Activated naive CD8-positive, alpha-beta T cell treated with anti-CD3 and anti-CD28 coated beads, Interleukin-2, amount 50 U/mL, for 24 hours (primary cell): ENCODE measurements at regions not wholly inside any gene's neighbourhood (a gene's known extent, or its start where the extent isn't known, plus 50 kb on each side); places are given as distances from the start of the nearest gene placed in this dataset.
"Not testable (repeated sequence)": the region's sequence is repeated elsewhere in the genome, so short reads cannot be mapped to it uniquely, and the experiment has no call there.

Experiments
- ATAC-seq: fragments of 150-1000 bp; cut with Tn5 transposase; one replicate; pipeline ENCODE4 v1.10.0; 2021
- DNase-seq: peaks from one replicate; pipeline ENCODE4 v3.0.0; 2021
- H3K27ac Mint-ChIP-seq: one replicate; pipeline ENCODE4 v1.8.0; 2021; ENCODE audit warnings: mild to moderate bottlenecking, mixed read lengths
- H3K27me3 Mint-ChIP-seq: one replicate; pipeline ENCODE4 v1.8.0; 2021; ENCODE audit warnings: mixed read lengths
- H3K36me3 Mint-ChIP-seq: one replicate; pipeline ENCODE4 v1.8.0; 2021; ENCODE audit warnings: low read depth, mixed read lengths
- H3K4me1 Mint-ChIP-seq: one replicate; pipeline ENCODE4 v1.8.0; 2021; ENCODE audit warnings: mixed read lengths
- H3K4me3 Mint-ChIP-seq: one replicate; pipeline ENCODE4 v1.8.0; 2021; ENCODE audit warnings: mild to moderate bottlenecking, moderate library complexity, mixed read lengths
- H3K9me3 Mint-ChIP-seq: one replicate; pipeline ENCODE4 v1.8.0; 2021; ENCODE audit warnings: mixed read lengths

DNA sequence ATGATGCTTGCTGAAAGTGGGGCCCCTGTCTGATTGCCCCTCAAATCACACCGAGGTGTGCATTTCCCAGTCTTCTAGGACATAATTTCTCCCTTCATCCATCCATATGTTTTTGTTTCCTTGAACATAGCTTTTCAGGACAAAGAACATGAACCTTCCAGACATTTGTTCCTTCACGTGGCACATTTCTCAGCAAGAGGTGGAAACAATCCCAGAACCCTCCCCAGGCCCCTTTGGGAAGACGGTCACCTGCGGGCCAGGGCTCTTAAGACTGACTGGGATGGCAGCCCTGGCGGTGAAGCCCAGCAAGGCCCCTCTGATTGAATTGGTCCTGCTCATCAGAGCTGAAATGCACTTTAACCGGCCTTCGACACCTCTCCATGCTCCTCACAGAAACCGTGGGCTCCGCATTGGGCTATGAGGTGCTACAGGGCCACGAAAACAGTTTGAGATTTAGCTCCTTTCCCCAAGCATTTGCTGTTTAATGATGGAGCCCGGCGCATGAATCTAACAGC, 522.5 kb upstream of the DPP6 start:
- H3K27ac Mint-ChIP-seq: no peak overlapping the region
- DNase-seq (no peak), ATAC-seq (no peak)
- no peaks in the 10 kb centered on the region for H3K4me1 Mint-ChIP-seq
- H3K36me3 Mint-ChIP-seq: no peaks in the 10 kb centered on the region
- no peak overlapping the region for H3K4me3 Mint-ChIP-seq
- H3K27me3 Mint-ChIP-seq: no peaks in the 10 kb centered on the region
- H3K9me3 Mint-ChIP-seq: peaks cover 5% of the 10 kb centered on the region

DNA sequence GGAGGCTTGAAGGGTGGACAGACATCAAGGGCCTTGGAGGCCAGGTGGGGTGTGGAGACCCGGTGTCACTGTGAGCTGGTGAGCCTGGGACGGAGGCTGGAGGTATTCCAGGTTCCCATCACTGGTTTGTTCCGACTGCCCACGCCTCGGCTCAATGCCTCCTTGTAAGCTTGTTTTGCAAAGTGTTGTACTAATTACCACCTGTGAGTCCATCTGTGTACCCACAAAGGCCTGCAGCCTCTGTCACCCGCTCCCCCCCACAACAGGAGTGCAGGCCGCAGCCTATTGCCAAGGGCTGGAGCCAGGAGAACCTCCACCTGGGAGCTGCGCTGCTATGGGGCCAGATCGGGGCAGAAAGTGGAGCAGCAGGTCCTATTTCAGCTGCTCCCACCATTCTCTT, 521.8 kb upstream of the DPP6 start:
- Mint-ChIP-seq H3K4me3 (no peak overlapping the region), H3K4me1 (no peaks in the 10 kb centered on the region), H3K9me3 (peaks cover 5% of the 10 kb centered on the region), H3K27me3 (no peaks in the 10 kb centered on the region), H3K27ac (no peak overlapping the region), H3K36me3 (no peaks in the 10 kb centered on the region)
- ATAC-seq (no peak), DNase-seq (no peak)

DNA sequence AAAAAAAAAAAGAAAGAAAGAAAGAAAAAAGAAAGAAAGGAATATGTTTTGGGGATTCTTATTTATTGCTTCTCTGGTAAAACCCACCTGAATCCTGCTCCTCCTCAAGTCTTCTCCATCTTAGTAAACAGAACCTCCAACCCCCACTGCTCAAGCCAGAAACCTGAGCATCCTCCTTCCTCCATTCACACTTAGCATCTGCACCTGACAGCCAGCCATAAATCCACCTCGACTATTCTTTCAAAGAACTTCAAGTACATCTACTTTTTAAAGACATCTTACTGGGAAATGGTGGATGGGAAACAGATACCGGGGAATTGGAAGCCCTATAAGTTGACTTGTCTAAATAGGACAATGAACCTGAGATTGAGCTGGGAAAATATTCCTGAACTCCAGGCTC, 519.9 kb upstream of the DPP6 start:
- Mint-ChIP-seq H3K9me3 (peaks cover 5% of the 10 kb centered on the region), H3K4me3 (no peak overlapping the region), H3K4me1 (no peaks in the 10 kb centered on the region), H3K36me3 (no peaks in the 10 kb centered on the region), H3K27me3 (no peaks in the 10 kb centered on the region), H3K27ac (no peak overlapping the region)
- no peak for ATAC-seq
- DNase-seq: no peak

DNA sequence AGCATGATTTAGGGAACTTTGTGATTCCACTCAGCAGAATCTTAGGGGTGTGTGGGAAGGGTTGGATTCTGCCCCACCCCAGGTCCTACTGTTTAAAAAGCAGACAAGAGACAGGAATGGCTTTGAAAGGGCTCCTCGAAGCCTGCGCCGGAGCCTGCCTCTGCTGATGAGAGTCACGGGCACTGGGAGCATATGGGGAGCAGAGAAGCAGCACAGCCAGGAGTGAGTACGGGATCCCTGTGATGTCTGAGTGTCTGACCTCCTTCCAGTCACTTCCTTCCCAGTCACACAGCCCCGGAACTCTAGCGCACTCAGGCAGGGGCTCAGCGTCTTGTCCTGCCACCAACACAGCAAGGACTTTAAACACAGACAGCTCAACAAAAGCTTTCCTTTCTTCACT, 514.9 kb upstream of the DPP6 start:
- Mint-ChIP-seq H3K27me3 (no peaks in the 10 kb centered on the region), H3K27ac (no peak overlapping the region), H3K36me3 (no peaks in the 10 kb centered on the region), H3K4me1 (no peaks in the 10 kb centered on the region), H3K4me3 (no peak overlapping the region), H3K9me3 (no peaks in the 10 kb centered on the region)
- DNase-seq (no peak), ATAC-seq (no peak)

DNA sequence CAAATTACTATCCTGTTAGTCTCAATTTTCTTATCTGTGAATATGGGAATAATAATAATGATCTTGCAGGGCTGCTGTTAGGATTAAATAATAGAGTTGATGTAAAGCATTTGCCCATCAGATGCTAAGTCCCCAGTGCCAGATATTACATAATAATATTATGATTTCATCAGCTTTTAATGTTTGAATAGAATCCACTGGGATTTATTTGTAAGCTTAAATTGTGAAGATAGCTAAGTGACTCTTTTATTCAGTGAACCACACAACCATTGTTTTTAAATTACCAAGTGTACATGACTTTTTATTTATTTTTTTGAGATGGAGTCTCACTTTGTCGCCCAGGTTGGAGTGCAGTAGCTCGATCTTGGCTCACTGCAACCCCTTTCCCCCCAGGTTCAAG, 510.3 kb upstream of the DPP6 start:
- Mint-ChIP-seq H3K27ac (no peak overlapping the region), H3K4me1 (no peaks in the 10 kb centered on the region), H3K4me3 (no peak overlapping the region), H3K27me3 (no peaks in the 10 kb centered on the region), H3K36me3 (no peaks in the 10 kb centered on the region), H3K9me3 (peaks cover 4% of the 10 kb centered on the region)
- ATAC-seq: no peak
- DNase-seq: no peak

DNA sequence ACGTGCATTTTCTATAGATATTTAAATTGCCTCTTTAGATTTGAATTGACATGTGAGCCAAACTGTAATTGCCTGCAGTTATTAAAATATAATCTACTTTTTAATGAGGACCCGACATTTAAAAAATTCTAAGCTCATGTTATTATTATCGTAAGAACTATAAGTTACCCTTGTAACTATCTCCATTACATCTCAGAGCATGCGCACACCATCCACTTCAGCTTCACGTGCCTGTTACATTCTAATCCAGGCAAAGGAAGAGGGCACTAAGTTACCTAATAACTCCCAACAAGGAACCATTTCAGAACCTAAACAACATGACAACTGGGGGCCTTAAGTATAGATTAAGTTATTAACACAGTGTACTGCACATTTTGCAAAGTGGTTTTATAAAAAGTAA, 509.0 kb upstream of the DPP6 start:
- H3K9me3 Mint-ChIP-seq: peaks cover 4% of the 10 kb centered on the region
- DNase-seq (no peak), ATAC-seq (no peak)
- no peaks in the 10 kb centered on the region for H3K36me3 Mint-ChIP-seq
- no peaks in the 10 kb centered on the region for H3K4me1 Mint-ChIP-seq
- no peaks in the 10 kb centered on the region for H3K27me3 Mint-ChIP-seq
- no peak overlapping the region for H3K4me3 Mint-ChIP-seq
- H3K27ac Mint-ChIP-seq: no peak overlapping the region

DNA sequence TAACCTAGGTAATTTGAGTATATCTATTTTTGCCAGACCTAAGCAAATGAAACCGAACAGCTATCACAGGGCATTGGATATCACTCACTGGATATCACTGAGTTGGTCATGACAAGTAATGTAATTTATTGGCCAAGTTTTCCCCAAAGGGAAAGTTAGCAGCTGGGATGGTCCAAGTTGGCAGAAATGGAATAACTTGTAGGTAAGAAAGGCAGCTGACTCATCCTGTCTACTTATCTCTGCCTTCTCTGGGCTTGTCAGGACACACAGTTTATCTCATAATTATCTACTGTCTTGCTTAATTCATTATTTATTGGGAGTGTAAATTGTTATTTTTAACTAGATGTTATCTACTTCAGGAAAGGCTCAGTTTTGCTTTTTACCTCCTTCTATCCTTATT, 502.0 kb upstream of the DPP6 start:
- Mint-ChIP-seq H3K4me3 (no peak overlapping the region), H3K27ac (no peak overlapping the region), H3K9me3 (no peaks in the 10 kb centered on the region)

DNA sequence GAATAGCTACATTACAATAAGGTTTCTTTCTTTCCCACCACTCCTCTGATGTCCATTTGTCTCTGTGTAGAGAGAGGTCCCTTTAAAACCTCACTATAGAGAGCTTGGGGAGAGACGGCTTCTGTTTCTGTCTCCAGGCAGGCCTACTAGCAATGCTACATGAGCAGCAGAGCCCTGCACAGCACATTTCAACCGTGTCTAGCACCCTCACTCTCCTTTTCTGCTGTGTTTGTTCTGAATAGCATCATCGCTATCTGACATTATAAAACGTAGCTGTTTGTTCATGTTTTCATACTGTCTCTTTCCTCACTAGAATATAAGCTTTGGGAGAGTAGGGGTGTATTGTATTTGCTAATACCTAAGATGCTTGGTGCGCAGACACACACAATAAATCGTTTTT, 487.8 kb upstream of the DPP6 start:
- H3K27ac Mint-ChIP-seq: no peak overlapping the region
- H3K4me1 Mint-ChIP-seq: no peaks in the 10 kb centered on the region
- H3K4me3 Mint-ChIP-seq: no peak overlapping the region
- H3K9me3 Mint-ChIP-seq: peaks cover 22% of the 10 kb centered on the region
- H3K36me3 Mint-ChIP-seq: no peaks in the 10 kb centered on the region
- H3K27me3 Mint-ChIP-seq: no peaks in the 10 kb centered on the region
- DNase-seq (no peak), ATAC-seq (no peak)

More for the DNA sequence above, 502.0 kb upstream of the DPP6 start:
- no peak for DNase-seq
- no peak for ATAC-seq
- no peaks in the 10 kb centered on the region for H3K27me3 Mint-ChIP-seq
- H3K36me3 Mint-ChIP-seq: no peaks in the 10 kb centered on the region
- no peaks in the 10 kb centered on the region for H3K4me1 Mint-ChIP-seq

DNA sequence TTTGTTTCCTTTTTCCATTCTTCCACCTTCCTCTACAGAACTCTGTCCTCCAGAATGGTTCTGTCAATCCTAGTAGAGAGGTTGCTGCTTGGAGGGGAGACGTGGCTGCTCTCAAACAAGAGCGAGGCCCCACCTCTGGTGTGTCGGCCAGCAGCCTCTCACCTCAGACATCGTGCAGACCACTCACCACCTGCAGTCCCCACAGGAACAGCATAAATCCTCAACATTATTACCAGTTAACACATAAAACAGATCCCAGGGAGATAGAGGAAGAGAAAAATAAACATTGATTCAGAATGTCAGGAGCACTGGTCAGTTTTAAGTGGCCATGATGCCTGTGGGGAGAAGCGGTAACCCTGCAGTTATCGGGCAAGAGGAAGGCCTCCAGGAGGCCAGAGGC, 485.9 kb upstream of the DPP6 start:
- Mint-ChIP-seq H3K4me1 (no peaks in the 10 kb centered on the region), H3K27me3 (no peaks in the 10 kb centered on the region), H3K9me3 (peaks cover 20% of the 10 kb centered on the region), H3K27ac (no peak overlapping the region), H3K36me3 (no peaks in the 10 kb centered on the region), H3K4me3 (no peak overlapping the region)
- DNase-seq (no peak), ATAC-seq (no peak)

DNA sequence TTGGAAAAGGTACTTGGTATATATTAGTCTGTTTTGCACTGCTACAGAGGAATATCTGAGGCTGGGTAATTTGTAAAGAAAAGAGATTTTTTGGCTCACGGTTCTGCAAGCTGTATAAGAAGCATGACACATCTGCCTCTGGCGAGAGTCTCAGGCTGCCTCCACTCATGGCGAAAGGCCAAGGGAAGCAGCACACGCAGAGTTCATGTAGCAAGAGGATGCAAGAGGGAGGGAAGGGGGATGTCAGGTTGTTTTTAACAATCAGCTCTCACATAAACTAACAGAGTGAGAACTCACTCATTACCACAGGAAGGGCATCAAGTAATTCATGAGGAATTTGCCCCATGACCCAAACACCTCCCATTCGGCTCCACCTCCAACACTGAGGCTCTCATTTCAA, 484.8 kb upstream of the DPP6 start:
- no peak overlapping the region for H3K4me3 Mint-ChIP-seq
- no peaks in the 10 kb centered on the region for H3K27me3 Mint-ChIP-seq
- no peaks in the 10 kb centered on the region for H3K4me1 Mint-ChIP-seq
- ATAC-seq (no peak), DNase-seq (no peak)
- no peaks in the 10 kb centered on the region for H3K36me3 Mint-ChIP-seq
- H3K27ac Mint-ChIP-seq: no peak overlapping the region
- peaks cover 27% of the 10 kb centered on the region for H3K9me3 Mint-ChIP-seq

DNA sequence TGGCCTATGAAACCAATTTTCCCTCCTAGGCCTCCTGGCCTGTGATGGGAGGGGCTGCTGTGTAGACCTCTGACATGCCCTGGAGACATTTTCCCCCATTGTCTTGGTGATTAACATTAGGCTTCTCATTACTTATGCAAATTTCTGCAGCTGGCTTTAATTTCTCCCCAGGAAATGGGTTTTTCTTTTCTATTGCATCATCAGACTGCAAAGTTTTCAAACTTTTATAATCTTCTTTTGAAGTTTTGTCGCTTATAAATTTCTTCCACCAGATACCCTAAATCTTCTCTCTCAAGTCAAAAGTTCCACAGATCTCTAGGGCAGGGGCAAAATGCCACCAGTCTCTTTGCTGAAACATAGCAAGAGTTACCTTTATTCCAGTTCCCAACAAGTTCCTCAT, 482.7 kb upstream of the DPP6 start:
- not testable (repeated sequence) for DNase-seq

DNA sequence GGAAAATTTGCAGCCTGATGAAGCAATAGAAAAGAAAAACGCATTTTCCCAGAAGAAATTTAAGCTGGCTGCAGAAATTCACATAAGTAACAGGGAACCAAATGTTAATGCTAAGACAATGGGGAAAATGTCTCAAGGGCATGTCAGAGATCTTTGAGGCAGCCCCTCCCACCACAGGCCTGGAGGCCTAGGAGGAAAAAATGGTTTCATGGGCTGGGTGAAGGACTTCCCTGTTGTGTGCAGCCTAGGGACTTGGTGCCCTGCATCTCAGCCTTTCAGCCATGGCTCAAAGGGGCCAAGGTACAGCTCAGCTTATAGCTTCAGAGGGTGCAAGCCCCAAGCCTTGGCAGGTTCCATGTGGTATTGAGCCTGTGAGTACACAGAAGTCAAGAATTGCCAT, 476.1 kb upstream of the DPP6 start:
- H3K27me3 Mint-ChIP-seq: no peaks in the 10 kb centered on the region
- no peaks in the 10 kb centered on the region for H3K4me1 Mint-ChIP-seq
- H3K27ac Mint-ChIP-seq: no peak overlapping the region
- H3K4me3 Mint-ChIP-seq: no peak overlapping the region
- H3K9me3 Mint-ChIP-seq: peaks cover 59% of the 10 kb centered on the region
- DNase-seq (no peak), ATAC-seq (no peak)
- no peaks in the 10 kb centered on the region for H3K36me3 Mint-ChIP-seq

More for the DNA sequence above, 482.7 kb upstream of the DPP6 start:
- H3K27ac Mint-ChIP-seq, H3K36me3 Mint-ChIP-seq, H3K4me3 Mint-ChIP-seq, ATAC-seq, H3K4me1 Mint-ChIP-seq, H3K27me3 Mint-ChIP-seq: not testable (repeated sequence)
- peaks cover 40% of the 10 kb centered on the region for H3K9me3 Mint-ChIP-seq

DNA sequence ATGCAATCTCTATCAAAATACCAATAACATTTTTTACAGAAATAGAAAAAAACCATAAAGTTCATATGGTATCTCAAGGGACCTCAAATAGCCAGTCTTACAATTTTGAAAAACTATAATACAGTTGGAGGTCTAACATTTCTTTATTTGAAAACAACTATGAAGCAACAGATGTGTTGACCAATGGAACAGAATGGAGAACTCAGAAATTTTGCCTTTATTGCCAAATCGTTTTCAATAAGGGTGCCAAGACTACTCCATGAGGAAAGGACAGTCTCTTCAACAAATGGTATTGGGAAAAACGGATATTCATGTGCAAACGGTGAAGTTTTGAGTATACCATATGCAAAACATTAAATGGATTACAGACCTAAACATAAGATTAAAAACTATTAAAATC, 470.8 kb upstream of the DPP6 start:
- no peak overlapping the region for H3K4me3 Mint-ChIP-seq
- DNase-seq: no peak
- H3K36me3 Mint-ChIP-seq: no peaks in the 10 kb centered on the region
- H3K27ac Mint-ChIP-seq: no peak overlapping the region
- H3K9me3 Mint-ChIP-seq: peaks cover 48% of the 10 kb centered on the region
- H3K27me3 Mint-ChIP-seq: no peaks in the 10 kb centered on the region
- no peak for ATAC-seq
- no peaks in the 10 kb centered on the region for H3K4me1 Mint-ChIP-seq

DNA sequence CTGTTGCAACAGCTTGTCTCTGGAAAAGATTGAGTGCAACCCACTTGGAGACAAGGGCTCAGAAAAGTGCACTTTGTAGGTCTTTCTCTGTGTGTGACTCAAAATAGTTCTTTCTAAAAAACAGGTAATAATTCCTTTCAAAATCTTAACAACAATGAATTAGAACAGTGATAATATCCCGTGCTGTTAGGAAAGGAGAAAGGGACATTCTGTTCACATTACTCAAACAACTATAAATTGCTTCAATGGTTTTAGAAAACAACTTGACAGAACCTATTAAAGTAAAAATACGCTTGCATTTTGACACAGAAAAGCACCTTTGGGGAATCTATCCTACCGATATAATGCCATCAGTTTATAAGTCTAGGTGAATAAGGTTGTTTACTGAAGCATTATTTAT, 468.1 kb upstream of the DPP6 start:
- no peaks in the 10 kb centered on the region for H3K36me3 Mint-ChIP-seq
- H3K4me3 Mint-ChIP-seq: no peak overlapping the region
- no peak for ATAC-seq
- peaks cover 25% of the 10 kb centered on the region for H3K9me3 Mint-ChIP-seq
- H3K4me1 Mint-ChIP-seq: no peaks in the 10 kb centered on the region
- H3K27me3 Mint-ChIP-seq: no peaks in the 10 kb centered on the region
- no peak for DNase-seq
- H3K27ac Mint-ChIP-seq: no peak overlapping the region

DNA sequence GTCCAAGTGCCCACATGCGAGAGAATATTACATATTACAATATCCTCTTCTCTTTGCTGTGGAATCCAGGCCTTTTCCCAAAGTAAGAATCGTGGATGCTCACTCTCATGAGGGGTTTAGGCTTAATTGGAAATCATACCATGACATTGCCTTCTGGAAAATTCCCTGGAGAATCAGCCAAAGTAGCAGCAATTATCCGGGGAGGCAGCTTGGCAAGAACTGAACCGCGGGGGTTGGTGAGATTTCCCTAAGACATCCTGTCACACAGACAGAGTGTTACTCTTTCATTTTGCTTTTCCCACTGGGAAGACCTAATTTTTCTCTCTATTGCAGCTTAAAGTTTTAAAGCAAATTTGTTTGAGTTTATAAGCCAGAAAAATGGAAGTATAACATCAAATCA, 463.6 kb upstream of the DPP6 start:
- H3K27me3 Mint-ChIP-seq: no peaks in the 10 kb centered on the region
- H3K36me3 Mint-ChIP-seq: no peaks in the 10 kb centered on the region
- H3K4me3 Mint-ChIP-seq: no peak overlapping the region
- peaks cover 4% of the 10 kb centered on the region for H3K9me3 Mint-ChIP-seq
- H3K27ac Mint-ChIP-seq: no peak overlapping the region
- DNase-seq (no peak), ATAC-seq (no peak)
- no peaks in the 10 kb centered on the region for H3K4me1 Mint-ChIP-seq

DNA sequence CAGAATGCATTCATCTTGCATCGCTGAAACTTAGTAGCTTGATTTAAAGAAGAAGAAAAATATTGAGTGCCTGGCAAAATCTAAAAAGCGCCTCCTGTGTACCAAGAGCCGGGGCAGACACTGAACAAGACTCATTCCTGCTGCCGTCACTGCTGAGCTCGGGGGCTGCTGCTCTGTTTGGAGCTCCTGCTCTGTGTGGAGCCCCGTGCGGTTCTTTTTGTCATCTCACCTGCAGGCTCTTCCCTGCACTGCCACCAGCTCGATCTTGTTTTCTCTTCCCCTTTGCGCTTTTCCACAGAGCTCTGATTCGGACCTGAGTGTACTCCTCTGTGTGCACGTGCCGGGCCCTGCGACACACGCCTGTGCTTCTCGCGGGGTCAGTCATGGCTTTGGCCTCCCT, 462.1 kb upstream of the DPP6 start:
- ATAC-seq: no peak
- H3K4me3 Mint-ChIP-seq: no peak overlapping the region
- H3K27me3 Mint-ChIP-seq: no peaks in the 10 kb centered on the region
- peaks cover under 1% of the 10 kb centered on the region for H3K9me3 Mint-ChIP-seq
- no peak overlapping the region for H3K27ac Mint-ChIP-seq
- DNase-seq: no peak
- no peaks in the 10 kb centered on the region for H3K36me3 Mint-ChIP-seq
- H3K4me1 Mint-ChIP-seq: no peaks in the 10 kb centered on the region
